ENCODE measurements at regions not wholly inside any gene's neighbourhood (a gene's known extent, or its start where the extent isn't known, plus 50 kb on each side); places are given as distances from the start of the nearest gene placed in this dataset.

- TF ChIP-seq POLR2AphosphoS5 (IDR thresholded peaks at IDR 0.05) (no peak), POLR2A (IDR thresholded peaks at IDR 0.05) (no peak), CTCF (IDR thresholded peaks at IDR 0.05) (no peak)
- Histone ChIP-seq H3K36me3 (no peaks in the 10 kb centered on the region), H3K27ac (no peak overlapping the region), H3K9me3 (no peaks in the 10 kb centered on the region), H3K27me3 (no peaks in the 10 kb centered on the region), H3K4me3 (no peak overlapping the region), H3K4me1 (no peaks in the 10 kb centered on the region)
- intact Hi-C loops (cut with DNase I; ENCODE audit: low total_unique reads): no loop called here
- no peak for DNase-seq (ENCODE audit: low spot score in 2 of 2)
Observed at GRCh38 chr5:72569408-72569944, 62.3 kb upstream of the ZNF366 start.

GRCh38 chr5:72566746-72567145, 59.5 kb upstream of the ZNF366 start:
- intact Hi-C loops (cut with DNase I; ENCODE audit: low total_unique reads): no loop called here
- no peaks in the 10 kb centered on the region for H3K9me3 ChIP-seq
- H3K27ac ChIP-seq: no peak overlapping the region
- no peaks in the 10 kb centered on the region for H3K4me1 ChIP-seq
- H3K4me3 ChIP-seq: no peak overlapping the region
- TF ChIP-seq POLR2AphosphoS5 (IDR thresholded peaks at IDR 0.05): no peak
- DNase-seq (ENCODE audit: low spot score in 2 of 2): no peak
- no peaks in the 10 kb centered on the region for H3K36me3 ChIP-seq
- H3K27me3 ChIP-seq: no peaks in the 10 kb centered on the region

- no peaks in the 10 kb centered on the region for H3K36me3 ChIP-seq
- no peak for DNase-seq (ENCODE audit: low spot score in 2 of 2)
- no peak overlapping the region for H3K27ac ChIP-seq
- H3K9me3 ChIP-seq: no peaks in the 10 kb centered on the region
- H3K27me3 ChIP-seq: no peaks in the 10 kb centered on the region
- no peak overlapping the region for H3K4me3 ChIP-seq
- H3K4me1 ChIP-seq: no peaks in the 10 kb centered on the region
- no peak for TF ChIP-seq CTCF (IDR thresholded peaks at IDR 0.05)
- TF ChIP-seq POLR2A (IDR thresholded peaks at IDR 0.05): no peak
- no peak for TF ChIP-seq POLR2AphosphoS5 (IDR thresholded peaks at IDR 0.05)
- intact Hi-C loops (cut with DNase I; ENCODE audit: low total_unique reads): no loop called here
Observed at GRCh38 chr5:72565513-72566289, 58.5 kb upstream of the ZNF366 start.

GRCh38 chr5:72562717-72563116, 55.5 kb upstream of the ZNF366 start:
- Histone ChIP-seq H3K27me3 (no peaks in the 10 kb centered on the region), H3K4me1 (no peaks in the 10 kb centered on the region), H3K4me3 (no peak overlapping the region), H3K36me3 (no peaks in the 10 kb centered on the region), H3K27ac (no peak overlapping the region), H3K9me3 (no peaks in the 10 kb centered on the region)
- TF ChIP-seq POLR2A (IDR thresholded peaks at IDR 0.05): no peak
- TF ChIP-seq CTCF (IDR thresholded peaks at IDR 0.05): no peak
- intact Hi-C loops (cut with DNase I; ENCODE audit: low total_unique reads): no loop called here
- DNase-seq (ENCODE audit: low spot score in 2 of 2): no peak

- TF ChIP-seq POLR2A (IDR thresholded peaks at IDR 0.05) (no peak), CTCF (IDR thresholded peaks at IDR 0.05) (no peak), POLR2AphosphoS5 (IDR thresholded peaks at IDR 0.05) (no peak)
- H3K36me3 ChIP-seq: no peaks in the 10 kb centered on the region
- H3K27me3 ChIP-seq: no peaks in the 10 kb centered on the region
- no peaks in the 10 kb centered on the region for H3K4me1 ChIP-seq
- no peaks in the 10 kb centered on the region for H3K9me3 ChIP-seq
- DNase-seq (ENCODE audit: low spot score in 2 of 2): no peak
- H3K27ac ChIP-seq: no peak overlapping the region
- intact Hi-C loops (cut with DNase I; ENCODE audit: low total_unique reads): no loop called here
- H3K4me3 ChIP-seq: no peak overlapping the region
Observed at GRCh38 chr5:72561148-72561972, 54.1 kb upstream of the ZNF366 start.

Measured in breast epithelium (tissue), 4 donors.